ENCODE measurements at regions not wholly inside any gene's neighbourhood (a gene's known extent, or its start where the extent isn't known, plus 50 kb on each side); places are given as distances from the start of the nearest gene placed in this dataset.

DNA sequence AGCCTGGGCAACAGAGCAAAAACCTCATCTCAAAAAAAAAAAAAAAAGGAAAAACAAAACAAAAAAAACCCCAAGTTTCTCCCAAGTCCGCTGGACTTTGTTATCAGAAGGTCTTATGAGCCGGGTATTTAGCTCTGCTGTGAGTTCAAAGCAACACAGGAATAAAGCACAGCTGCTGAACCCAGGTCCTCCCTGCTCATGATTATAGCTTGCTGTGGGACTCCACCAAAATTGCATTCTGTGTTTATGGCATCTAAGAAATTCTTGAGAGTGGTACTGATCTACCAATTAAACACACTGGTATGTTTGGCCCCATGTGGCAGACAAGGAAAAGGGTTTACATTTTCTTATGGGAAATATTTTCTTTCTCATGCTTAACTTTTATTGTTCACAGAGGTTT lies 93.6 kb upstream of the NEDD9 start:
- Histone ChIP-seq H3K36me3 (ENCODE audit: control insufficient read depth in 2 of 2, insufficient read depth in 2 of 2, low read length in 1 of 2) (peaks cover 0 to 7% of the 10 kb centered on the region in 2 donors), H3K27me3 (ENCODE audit: control insufficient read depth in 2 of 2, insufficient read depth in 1 of 2, low read length in 1 of 2) (no peaks in the 10 kb centered on the region), H3K4me1 (ENCODE audit: control insufficient read depth in 2 of 2, insufficient read depth in 2 of 2, low read length in 2 of 2) (peaks cover 10 to 33% of the 10 kb centered on the region in 2 donors), H3K9me3 (ENCODE audit: control insufficient read depth in 2 of 2, insufficient read depth in 1 of 2, low read length in 1 of 2) (no peaks in the 10 kb centered on the region), H3K4me3 (ENCODE audit: low read length in 2 of 2) (no peak overlapping the region), H3K27ac (ENCODE audit: low read depth in 1 of 2, low read length in 1 of 2) (no peak overlapping the region)
- 91% methylated on average over 2 of the region's 2 CpGs for WGBS
- no peak for DNase-seq (ENCODE audit: low read depth in 6 of 9, low spot score in 9 of 9)

DNA sequence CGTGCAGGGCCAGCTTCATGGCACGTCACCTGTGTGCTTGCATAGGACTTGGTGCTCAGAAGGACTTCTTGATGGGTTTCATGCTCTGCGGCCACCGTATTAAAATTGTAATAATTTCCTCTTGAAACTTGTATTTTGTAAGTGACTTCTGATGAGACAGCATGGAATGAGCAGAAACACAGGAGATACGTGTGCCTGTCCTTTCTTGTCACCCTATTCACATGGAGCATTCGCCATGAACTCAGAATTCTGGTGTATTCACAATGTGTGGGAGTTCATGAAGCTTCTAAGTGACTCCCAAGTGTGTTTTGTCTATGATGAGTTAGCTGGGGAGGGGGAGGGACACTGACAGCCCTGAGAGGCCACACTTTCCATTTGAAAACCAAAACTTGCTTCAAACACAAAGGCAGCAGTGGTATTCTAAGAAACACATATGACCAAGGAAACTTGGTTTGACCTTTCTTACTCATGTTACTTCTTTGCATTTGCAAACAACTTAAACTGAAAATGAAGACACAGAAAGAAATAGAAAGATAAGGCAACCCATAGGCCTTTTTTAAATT lies 92.1 kb upstream of the NEDD9 start:
- 94% methylated on average over 6 of the region's 6 CpGs for WGBS
- no peak overlapping the region for H3K27ac ChIP-seq (ENCODE audit: low read depth in 1 of 2, low read length in 1 of 2)

DNA sequence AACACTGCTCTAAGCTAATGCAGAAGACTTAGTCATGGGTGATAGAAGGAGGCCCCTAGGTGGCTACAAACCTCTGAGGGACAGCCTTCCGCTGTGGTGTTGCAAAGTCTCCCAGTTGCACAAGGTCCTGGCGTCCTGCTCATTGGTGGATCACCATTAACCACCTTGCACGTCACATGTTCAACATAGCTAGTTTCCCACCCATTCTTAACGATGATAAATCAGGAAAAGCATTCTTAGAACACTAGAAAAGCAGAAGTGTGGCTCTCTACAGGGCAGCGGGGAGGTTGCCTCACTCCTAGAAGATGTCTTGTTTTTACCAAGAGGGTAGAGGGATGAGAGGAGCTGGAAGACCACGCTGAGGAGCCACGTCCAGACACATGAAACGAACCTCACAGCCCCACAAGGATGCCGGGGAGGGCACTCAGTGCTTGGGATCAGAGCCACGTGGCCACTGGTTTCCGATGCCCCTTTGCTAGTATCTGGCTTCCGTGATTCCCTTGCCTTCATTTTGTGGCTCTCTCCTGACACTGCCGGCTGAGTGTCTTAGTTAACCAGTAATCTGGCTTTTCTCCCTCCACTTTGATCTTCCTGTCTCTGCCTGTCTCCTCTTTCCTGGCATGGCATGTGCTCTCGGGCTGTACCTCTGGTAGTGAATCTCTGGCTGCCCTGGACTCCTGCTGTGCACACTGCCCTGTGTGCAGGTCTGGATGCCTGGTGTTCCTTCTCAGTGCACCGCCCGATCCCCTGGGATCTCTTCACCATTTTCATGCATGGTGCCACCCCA lies 91.4 kb upstream of the NEDD9 start:
- no peaks in the 10 kb centered on the region for H3K9me3 ChIP-seq (ENCODE audit: control insufficient read depth in 2 of 2, insufficient read depth in 1 of 2, low read length in 1 of 2)
- DNase-seq (ENCODE audit: low read depth in 6 of 9, low spot score in 9 of 9): no peak
- H3K4me3 ChIP-seq (ENCODE audit: low read length in 2 of 2): no peak overlapping the region
- peaks cover 0 to 20% of the 10 kb centered on the region in 2 donors for H3K4me1 ChIP-seq (ENCODE audit: control insufficient read depth in 2 of 2, insufficient read depth in 2 of 2, low read length in 2 of 2)
- no peak overlapping the region for H3K27ac ChIP-seq (ENCODE audit: low read depth in 1 of 2, low read length in 1 of 2)
- WGBS: 91% methylated on average over 16 of the region's 16 CpGs
- peaks cover 3 to 7% of the 10 kb centered on the region in 2 donors for H3K36me3 ChIP-seq (ENCODE audit: control insufficient read depth in 2 of 2, insufficient read depth in 2 of 2, low read length in 1 of 2)
- no peaks in the 10 kb centered on the region for H3K27me3 ChIP-seq (ENCODE audit: control insufficient read depth in 2 of 2, insufficient read depth in 1 of 2, low read length in 1 of 2)

More for the DNA sequence above, 92.1 kb upstream of the NEDD9 start:
- H3K4me1 ChIP-seq (ENCODE audit: control insufficient read depth in 2 of 2, insufficient read depth in 2 of 2, low read length in 2 of 2): peaks cover 0 to 18% of the 10 kb centered on the region in 2 donors
- H3K4me3 ChIP-seq (ENCODE audit: low read length in 2 of 2): no peak overlapping the region
- peaks cover 3 to 7% of the 10 kb centered on the region in 2 donors for H3K36me3 ChIP-seq (ENCODE audit: control insufficient read depth in 2 of 2, insufficient read depth in 2 of 2, low read length in 1 of 2)
- peak in 3 of 9 donors; percentile 18 to 55 (median 30) for DNase-seq (ENCODE audit: low read depth in 6 of 9, low spot score in 9 of 9)
- no peaks in the 10 kb centered on the region for H3K9me3 ChIP-seq (ENCODE audit: control insufficient read depth in 2 of 2, insufficient read depth in 1 of 2, low read length in 1 of 2)
- H3K27me3 ChIP-seq (ENCODE audit: control insufficient read depth in 2 of 2, insufficient read depth in 1 of 2, low read length in 1 of 2): no peaks in the 10 kb centered on the region

- Histone ChIP-seq H3K4me3 (ENCODE audit: low read length in 2 of 2) (no peak overlapping the region), H3K27ac (ENCODE audit: low read depth in 1 of 2, low read length in 1 of 2) (no peak overlapping the region), H3K9me3 (ENCODE audit: control insufficient read depth in 2 of 2, insufficient read depth in 1 of 2, low read length in 1 of 2) (no peaks in the 10 kb centered on the region), H3K36me3 (ENCODE audit: control insufficient read depth in 2 of 2, insufficient read depth in 2 of 2, low read length in 1 of 2) (peaks cover 3 to 8% of the 10 kb centered on the region in 2 donors), H3K27me3 (ENCODE audit: control insufficient read depth in 2 of 2, insufficient read depth in 1 of 2, low read length in 1 of 2) (no peaks in the 10 kb centered on the region), H3K4me1 (ENCODE audit: control insufficient read depth in 2 of 2, insufficient read depth in 2 of 2, low read length in 2 of 2) (peaks cover 0 to 24% of the 10 kb centered on the region in 2 donors)
- 87% methylated on average over 8 of the region's 8 CpGs for WGBS
- no peak for DNase-seq (ENCODE audit: low read depth in 6 of 9, low spot score in 9 of 9)
Observed at GRCh38 chr6:11322252-11322885, 89.9 kb upstream of the NEDD9 start.

GRCh38 chr6:11320914-11321597 lies 88.6 kb upstream of the NEDD9 start:
- peaks cover 0 to 24% of the 10 kb centered on the region in 2 donors for H3K4me1 ChIP-seq (ENCODE audit: control insufficient read depth in 2 of 2, insufficient read depth in 2 of 2, low read length in 2 of 2)
- H3K27ac ChIP-seq (ENCODE audit: low read depth in 1 of 2, low read length in 1 of 2): no peak overlapping the region
- H3K36me3 ChIP-seq (ENCODE audit: control insufficient read depth in 2 of 2, insufficient read depth in 2 of 2, low read length in 1 of 2): peaks cover 3 to 11% of the 10 kb centered on the region in 2 donors
- H3K9me3 ChIP-seq (ENCODE audit: control insufficient read depth in 2 of 2, insufficient read depth in 1 of 2, low read length in 1 of 2): no peaks in the 10 kb centered on the region
- no peaks in the 10 kb centered on the region for H3K27me3 ChIP-seq (ENCODE audit: control insufficient read depth in 2 of 2, insufficient read depth in 1 of 2, low read length in 1 of 2)
- no peak for DNase-seq (ENCODE audit: low read depth in 6 of 9, low spot score in 9 of 9)
- no peak overlapping the region for H3K4me3 ChIP-seq (ENCODE audit: low read length in 2 of 2)
- 87% methylated on average over 9 of the region's 9 CpGs for WGBS

GRCh38 chr6:11318835-11319813 lies 86.7 kb upstream of the NEDD9 start:
- H3K4me1 ChIP-seq (ENCODE audit: control insufficient read depth in 2 of 2, insufficient read depth in 2 of 2, low read length in 2 of 2): peaks cover 0 to 15% of the 10 kb centered on the region in 2 donors
- peaks cover 3 to 14% of the 10 kb centered on the region in 2 donors for H3K36me3 ChIP-seq (ENCODE audit: control insufficient read depth in 2 of 2, insufficient read depth in 2 of 2, low read length in 1 of 2)
- no peaks in the 10 kb centered on the region for H3K27me3 ChIP-seq (ENCODE audit: control insufficient read depth in 2 of 2, insufficient read depth in 1 of 2, low read length in 1 of 2)
- H3K4me3 ChIP-seq (ENCODE audit: low read length in 2 of 2): no peak overlapping the region
- peak overlapping the region in 1 of 2 donors; percentile 19 for H3K27ac ChIP-seq (ENCODE audit: low read depth in 1 of 2, low read length in 1 of 2)
- DNase-seq (ENCODE audit: low read depth in 6 of 9, low spot score in 9 of 9): no peak
- H3K9me3 ChIP-seq (ENCODE audit: control insufficient read depth in 2 of 2, insufficient read depth in 1 of 2, low read length in 1 of 2): no peaks in the 10 kb centered on the region
- WGBS: 86% methylated on average over 9 of the region's 9 CpGs

- WGBS: 94% methylated on average over 11 of the region's 11 CpGs
- Histone ChIP-seq H3K4me1 (ENCODE audit: control insufficient read depth in 2 of 2, insufficient read depth in 2 of 2, low read length in 2 of 2) (peaks cover 0 to 7% of the 10 kb centered on the region in 2 donors), H3K4me3 (ENCODE audit: low read length in 2 of 2) (no peak overlapping the region), H3K9me3 (ENCODE audit: control insufficient read depth in 2 of 2, insufficient read depth in 1 of 2, low read length in 1 of 2) (no peaks in the 10 kb centered on the region), H3K27ac (ENCODE audit: low read depth in 1 of 2, low read length in 1 of 2) (peak overlapping the region; percentile 49 to 69), H3K36me3 (ENCODE audit: control insufficient read depth in 2 of 2, insufficient read depth in 2 of 2, low read length in 1 of 2) (peaks cover 3 to 14% of the 10 kb centered on the region in 2 donors), H3K27me3 (ENCODE audit: control insufficient read depth in 2 of 2, insufficient read depth in 1 of 2, low read length in 1 of 2) (no peaks in the 10 kb centered on the region)
- DNase-seq (ENCODE audit: low read depth in 6 of 9, low spot score in 9 of 9): peak in 2 of 9 donors; percentile 19 to 41
Observed at GRCh38 chr6:11317885-11318771, 85.7 kb upstream of the NEDD9 start.

All from thymus (tissue), 11 donors.